Panc1 (cell line): ENCODE measurements at regions not wholly inside any gene's neighbourhood (a gene's known extent, or its start where the extent isn't known, plus 50 kb on each side); places are given as distances from the start of the nearest gene placed in this dataset.

Source experiments
- CTCF ChIP-seq: fragments of 450-650 bp; IDR thresholded peaks from 2 replicates; pipeline ENCODE4 v1.5.1; 2017; ENCODE audit warnings: mild to moderate bottlenecking
- POLR2AphosphoS5 ChIP-seq: IDR thresholded peaks from 2 replicates; pipeline ENCODE4 v1.6.1; 2012; ENCODE audit warnings: mild to moderate bottlenecking, low read depth, low read length, moderate library complexity
- SIN3A ChIP-seq: IDR thresholded peaks from 2 replicates; pipeline ENCODE4 v1.6.1; 2012; ENCODE audit warnings: low read depth, mild to moderate bottlenecking, low read length, moderate library complexity, borderline replicate concordance; ENCODE audit not compliant: insufficient read depth
- TF ChIP-seq, protein P1 (sequence below), 2 experiments: IDR thresholded peaks; 2 replicates each; pipeline ENCODE4 v1.6.1; 2011 to 2012; ENCODE audit warnings: low read depth in 2 of 2, control low read depth in 1 of 2, low read length in 1 of 2, mild to moderate bottlenecking in 1 of 2, moderate library complexity in 1 of 2; ENCODE audit not compliant: insufficient read depth in 1 of 2

DNA sequence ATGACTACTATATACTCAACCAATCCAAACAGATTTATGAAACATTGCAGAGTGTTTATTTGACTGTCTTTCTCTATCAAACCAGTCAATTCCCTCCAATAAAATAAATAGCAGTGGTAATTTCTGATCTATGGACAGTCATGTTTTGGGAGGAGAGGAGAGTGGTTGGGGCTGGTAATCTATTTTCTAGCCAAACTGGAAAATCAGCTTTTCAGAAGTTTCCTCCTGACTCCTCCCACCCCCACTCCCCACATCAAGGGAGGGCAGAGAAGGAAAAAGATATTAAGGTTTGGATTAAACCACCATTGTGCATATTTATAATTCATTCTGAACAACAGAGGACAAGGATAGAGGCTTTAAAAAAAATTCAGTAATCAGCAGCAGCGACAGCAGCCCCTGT is 69.4 kb upstream of the SOX13 start:
- TF ChIP-seq CTCF, result no peak
- no peak for TF ChIP-seq SIN3A
- TF ChIP-seq, protein P1, sequence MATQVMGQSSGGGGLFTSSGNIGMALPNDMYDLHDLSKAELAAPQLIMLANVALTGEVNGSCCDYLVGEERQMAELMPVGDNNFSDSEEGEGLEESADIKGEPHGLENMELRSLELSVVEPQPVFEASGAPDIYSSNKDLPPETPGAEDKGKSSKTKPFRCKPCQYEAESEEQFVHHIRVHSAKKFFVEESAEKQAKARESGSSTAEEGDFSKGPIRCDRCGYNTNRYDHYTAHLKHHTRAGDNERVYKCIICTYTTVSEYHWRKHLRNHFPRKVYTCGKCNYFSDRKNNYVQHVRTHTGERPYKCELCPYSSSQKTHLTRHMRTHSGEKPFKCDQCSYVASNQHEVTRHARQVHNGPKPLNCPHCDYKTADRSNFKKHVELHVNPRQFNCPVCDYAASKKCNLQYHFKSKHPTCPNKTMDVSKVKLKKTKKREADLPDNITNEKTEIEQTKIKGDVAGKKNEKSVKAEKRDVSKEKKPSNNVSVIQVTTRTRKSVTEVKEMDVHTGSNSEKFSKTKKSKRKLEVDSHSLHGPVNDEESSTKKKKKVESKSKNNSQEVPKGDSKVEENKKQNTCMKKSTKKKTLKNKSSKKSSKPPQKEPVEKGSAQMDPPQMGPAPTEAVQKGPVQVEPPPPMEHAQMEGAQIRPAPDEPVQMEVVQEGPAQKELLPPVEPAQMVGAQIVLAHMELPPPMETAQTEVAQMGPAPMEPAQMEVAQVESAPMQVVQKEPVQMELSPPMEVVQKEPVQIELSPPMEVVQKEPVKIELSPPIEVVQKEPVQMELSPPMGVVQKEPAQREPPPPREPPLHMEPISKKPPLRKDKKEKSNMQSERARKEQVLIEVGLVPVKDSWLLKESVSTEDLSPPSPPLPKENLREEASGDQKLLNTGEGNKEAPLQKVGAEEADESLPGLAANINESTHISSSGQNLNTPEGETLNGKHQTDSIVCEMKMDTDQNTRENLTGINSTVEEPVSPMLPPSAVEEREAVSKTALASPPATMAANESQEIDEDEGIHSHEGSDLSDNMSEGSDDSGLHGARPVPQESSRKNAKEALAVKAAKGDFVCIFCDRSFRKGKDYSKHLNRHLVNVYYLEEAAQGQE (IDR thresholded peaks at IDR 0.05; ENCODE audit: insufficient read depth in 1 of 2, low read depth in 2 of 2, low read length in 1 of 2), result no peak
- no peak for TF ChIP-seq POLR2AphosphoS5
